Right lobe of liver (tissue), 6 donors: ENCODE measurements at regions not wholly inside any gene's neighbourhood (a gene's known extent, or its start where the extent isn't known, plus 50 kb on each side); places are given as distances from the start of the nearest gene placed in this dataset.

Source experiments
- ATAC-seq, 4 donors: fragments of 200-7000 bp; cut with Tn5 transposase; one replicate each; pipeline ENCODE4 v1.9.1; 2020; ENCODE audit warnings: mild to moderate bottlenecking in 4 of 4, moderate library complexity in 4 of 4
- DNase-seq, 3 donors: peaks; one replicate each; pipeline ENCODE4 v3.0.0-alpha.2; 2020
- H3K27ac ChIP-seq, 3 donors: fragments of 200-600 bp; one replicate each; pipeline ENCODE4 v1.8.0; 2022
- H3K27me3 ChIP-seq, 2 donors: fragments of 200-600 bp; one replicate each; pipeline ENCODE4 v1.8.0; 2022
- H3K36me3 ChIP-seq, 4 donors: fragments of 200-600 bp; sonication (generic) in 1 of 4; one replicate each; pipeline versions ENCODE4 v1.5.1 to v1.8.0; 2017 to 2022; ENCODE audit warnings: control low read depth in 1 of 4
- H3K4me1 ChIP-seq, 4 donors: fragments of 200-600 bp; sonication (generic) in 1 of 4; one replicate each; pipeline versions ENCODE4 v1.5.1 to v1.8.0; 2017 to 2022; ENCODE audit warnings: control low read depth in 1 of 4
- H3K4me3 ChIP-seq, 3 donors: fragments of 200-600 bp; one replicate each; pipeline ENCODE4 v1.8.0; 2022
- H3K9me3 ChIP-seq, 4 donors: fragments of 200-600 bp; sonication (generic) in 1 of 4; one replicate each; pipeline versions ENCODE4 v1.5.1 to v1.8.0; 2017 to 2022; ENCODE audit warnings: control low read depth in 1 of 4
- POLR2A ChIP-seq: fragments of 450-650 bp; IDR thresholded peaks from one replicate; pipeline ENCODE4 v1.6.1; 2017; ENCODE audit warnings: antibody characterized with exemption, mild to moderate bottlenecking
- WGBS: methylation state at CpG from one replicate; pipeline ENCODE4 v1.1.6; 2018; ENCODE audit warnings: low coverage, low lambda C conversion rate; ENCODE audit not compliant: insufficient coverage; ENCODE audit errors: missing lambda C conversion rate; 5-methylcytosine and 5-hydroxymethylcytosine counted together
- intact Hi-C, 2 donors: fragments of 100-400 bp; cut with DNase I; formaldehyde crosslinking; loops; one replicate each; pipeline versions ENCODE4 v1.11.2 to v1.14.1; 2022
- TF ChIP-seq, protein P1 (sequence below), 4 donors: fragments of 200-600 bp in 3 of 4; fragments of 450-650 bp in 1 of 4; IDR thresholded peaks; one replicate each; pipeline versions ENCODE4 v1.5.1 to v1.8.0; 2016 to 2022; ENCODE audit warnings: antibody characterized with exemption in 4 of 4, mild to moderate bottlenecking in 2 of 4
- donor health status: DM: no; HTN: yes; CAD: no.
- donor health status: DM: no; HTN: no; CAD: no.
- donor health status: DM: no; HTN: no; CAD: no.
- donor health status: DM: no; HTN: yes; CAD: no.
- donor health status: DM: no; HTN: yes; CAD: no.

DNA sequence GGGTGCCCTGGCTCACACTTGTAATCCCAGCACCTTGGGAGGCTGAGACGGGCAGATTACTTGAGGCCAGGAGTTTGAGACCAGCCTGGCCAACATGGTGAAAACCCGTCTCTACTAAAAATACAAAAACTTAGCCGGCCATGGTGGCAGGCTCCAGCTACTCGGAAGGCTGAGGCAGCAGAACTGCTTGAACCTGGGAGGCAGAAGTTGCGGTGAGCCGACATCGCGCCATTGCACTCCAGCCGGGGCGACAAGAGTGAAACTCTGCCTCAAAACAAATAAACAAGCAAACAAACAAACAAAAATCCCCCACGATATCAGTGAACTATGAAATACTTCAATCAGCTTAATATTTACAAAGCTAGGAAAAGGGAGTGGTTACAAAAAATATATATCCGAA is 382.3 kb upstream of the KCND2 start:
- intact Hi-C loops: no loop called here

DNA sequence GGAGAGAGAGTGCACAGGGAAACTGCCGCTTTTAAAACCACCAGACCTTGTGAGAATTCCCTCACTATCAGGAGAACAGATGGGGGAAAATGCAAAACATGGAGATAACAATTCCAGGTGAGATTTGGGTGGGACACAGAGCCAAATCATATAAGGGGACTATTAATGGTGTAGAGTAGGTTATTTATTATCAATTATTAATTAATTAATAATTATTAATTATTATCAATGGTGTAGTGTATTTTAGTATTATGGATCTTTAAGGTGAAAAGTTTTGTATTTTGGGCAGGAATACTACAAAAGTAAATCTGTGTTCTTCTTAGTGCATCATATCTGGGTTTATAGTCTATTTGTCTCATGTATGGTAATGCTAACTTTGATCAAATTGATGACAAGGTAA is 377.7 kb upstream of the KCND2 start:
- ATAC-seq (no peak), DNase-seq (no peak)
- TF ChIP-seq, protein P1, sequence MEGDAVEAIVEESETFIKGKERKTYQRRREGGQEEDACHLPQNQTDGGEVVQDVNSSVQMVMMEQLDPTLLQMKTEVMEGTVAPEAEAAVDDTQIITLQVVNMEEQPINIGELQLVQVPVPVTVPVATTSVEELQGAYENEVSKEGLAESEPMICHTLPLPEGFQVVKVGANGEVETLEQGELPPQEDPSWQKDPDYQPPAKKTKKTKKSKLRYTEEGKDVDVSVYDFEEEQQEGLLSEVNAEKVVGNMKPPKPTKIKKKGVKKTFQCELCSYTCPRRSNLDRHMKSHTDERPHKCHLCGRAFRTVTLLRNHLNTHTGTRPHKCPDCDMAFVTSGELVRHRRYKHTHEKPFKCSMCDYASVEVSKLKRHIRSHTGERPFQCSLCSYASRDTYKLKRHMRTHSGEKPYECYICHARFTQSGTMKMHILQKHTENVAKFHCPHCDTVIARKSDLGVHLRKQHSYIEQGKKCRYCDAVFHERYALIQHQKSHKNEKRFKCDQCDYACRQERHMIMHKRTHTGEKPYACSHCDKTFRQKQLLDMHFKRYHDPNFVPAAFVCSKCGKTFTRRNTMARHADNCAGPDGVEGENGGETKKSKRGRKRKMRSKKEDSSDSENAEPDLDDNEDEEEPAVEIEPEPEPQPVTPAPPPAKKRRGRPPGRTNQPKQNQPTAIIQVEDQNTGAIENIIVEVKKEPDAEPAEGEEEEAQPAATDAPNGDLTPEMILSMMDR (IDR thresholded peaks at IDR 0.05): no peak
- TF ChIP-seq POLR2A: no peak
- Histone ChIP-seq H3K4me3 (no peak overlapping the region), H3K9me3 (no peaks in the 10 kb centered on the region), H3K27me3 (no peaks in the 10 kb centered on the region), H3K36me3 (no peaks in the 10 kb centered on the region), H3K27ac (no peak overlapping the region), H3K4me1 (no peaks in the 10 kb centered on the region)
- 72% methylated on average over 1 of the region's 1 CpG for WGBS
- intact Hi-C loops: no loop called here

More for the DNA sequence above, 382.3 kb upstream of the KCND2 start:
- TF ChIP-seq POLR2A: no peak
- no peaks in the 10 kb centered on the region for H3K9me3 ChIP-seq
- no peak overlapping the region for H3K27ac ChIP-seq
- no peaks in the 10 kb centered on the region for H3K27me3 ChIP-seq
- 70% methylated on average over 7 of the region's 12 CpGs for WGBS
- DNase-seq: no peak
- no peaks in the 10 kb centered on the region for H3K36me3 ChIP-seq
- H3K4me1 ChIP-seq: no peaks in the 10 kb centered on the region
- H3K4me3 ChIP-seq: no peak overlapping the region
- no peak for ATAC-seq

DNA sequence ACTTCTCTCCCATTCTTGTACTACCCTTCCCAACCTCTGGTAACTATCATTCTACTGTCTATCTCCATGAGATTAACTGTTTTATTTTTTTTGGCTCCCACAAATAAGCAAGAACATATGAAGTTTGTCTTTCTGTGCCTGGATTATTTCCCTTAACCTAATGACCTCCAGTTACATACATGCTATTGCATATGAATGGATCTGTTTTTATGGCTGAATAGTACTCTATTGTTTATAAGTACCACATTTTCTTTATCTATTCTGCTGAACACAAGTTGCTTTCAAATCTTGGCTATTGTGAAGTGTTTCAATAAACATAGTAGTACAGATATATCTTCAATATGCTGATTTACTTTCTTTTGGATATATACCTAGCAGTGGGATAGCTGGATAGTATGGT is 376.6 kb upstream of the KCND2 start:
- no peak for ATAC-seq
- H3K4me3 ChIP-seq: no peak overlapping the region
- H3K27ac ChIP-seq: no peak overlapping the region
- H3K36me3 ChIP-seq: no peaks in the 10 kb centered on the region
- no peaks in the 10 kb centered on the region for H3K9me3 ChIP-seq
- intact Hi-C loops: no loop called here
- DNase-seq: no peak
- no peaks in the 10 kb centered on the region for H3K4me1 ChIP-seq
- TF ChIP-seq, protein P1 (IDR thresholded peaks at IDR 0.05): no peak
- no peak for TF ChIP-seq POLR2A
- no peaks in the 10 kb centered on the region for H3K27me3 ChIP-seq

DNA sequence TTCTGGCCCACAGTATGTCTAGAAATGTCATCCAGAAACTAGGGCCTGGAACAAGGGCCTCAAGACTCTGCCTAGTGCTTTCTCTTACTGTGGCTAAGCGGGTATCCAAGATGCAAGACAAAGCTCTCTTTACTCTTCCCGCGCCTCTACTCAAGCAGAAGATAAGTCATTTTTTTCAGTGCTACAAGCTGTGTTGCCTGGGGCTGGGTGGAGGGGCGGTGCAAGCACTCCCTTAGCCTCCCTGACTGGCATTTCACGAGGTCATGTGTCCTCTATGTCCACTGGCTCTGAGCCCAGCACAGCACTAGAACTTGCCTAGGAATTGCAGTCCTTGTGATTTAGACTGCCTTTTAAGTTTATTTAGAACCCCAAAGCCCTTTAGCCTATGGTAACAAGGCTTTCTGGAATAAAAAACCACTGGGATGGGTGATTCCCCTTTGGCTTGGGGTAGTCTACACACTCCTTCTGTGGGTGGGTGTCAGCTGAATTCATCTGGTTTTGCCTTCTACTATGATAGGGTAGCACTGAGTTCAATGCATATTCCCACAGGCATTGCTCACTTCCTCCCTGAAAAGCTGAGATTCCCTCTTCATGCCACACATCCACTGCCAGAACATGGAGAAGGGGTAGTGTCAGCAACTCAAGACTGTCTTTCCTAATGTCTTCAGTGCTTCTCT is 371.8 kb upstream of the KCND2 start:
- Histone ChIP-seq H3K36me3 (no peaks in the 10 kb centered on the region), H3K9me3 (no peaks in the 10 kb centered on the region), H3K4me3 (no peak overlapping the region), H3K27me3 (no peaks in the 10 kb centered on the region), H3K27ac (no peak overlapping the region), H3K4me1 (no peaks in the 10 kb centered on the region)
- ATAC-seq (no peak), DNase-seq (no peak)
- WGBS: no CpG with 5 or more reads among the region's 5 CpGs
- TF ChIP-seq, protein P1 (IDR thresholded peaks at IDR 0.05): no peak
- no peak for TF ChIP-seq POLR2A
- intact Hi-C loops: no loop called here

DNA sequence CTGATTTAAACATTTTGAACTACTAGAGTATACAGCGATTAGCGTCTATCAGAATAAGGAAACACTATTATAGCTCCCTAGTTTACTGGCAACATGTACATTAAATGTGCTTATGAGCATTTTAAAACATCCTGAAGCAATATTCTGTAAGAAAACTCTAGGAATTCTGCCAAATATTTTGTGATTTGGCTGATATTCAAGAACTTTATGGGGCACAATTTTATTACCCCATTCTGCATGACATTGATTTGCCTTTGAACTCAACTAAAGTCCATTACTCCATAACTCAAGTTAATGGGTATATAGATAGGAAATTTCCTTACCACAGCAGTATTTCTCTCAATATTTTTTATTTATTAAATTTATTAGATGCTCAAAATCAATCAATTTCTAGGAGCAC is 369.9 kb upstream of the KCND2 start:
- no peaks in the 10 kb centered on the region for H3K9me3 ChIP-seq
- H3K27me3 ChIP-seq: no peaks in the 10 kb centered on the region
- 62% methylated on average over 2 of the region's 2 CpGs for WGBS
- ATAC-seq (no peak), DNase-seq (no peak)
- intact Hi-C loops: no loop called here
- H3K4me3 ChIP-seq: no peak overlapping the region
- no peaks in the 10 kb centered on the region for H3K4me1 ChIP-seq
- no peak for TF ChIP-seq POLR2A
- TF ChIP-seq, protein P1 (IDR thresholded peaks at IDR 0.05): no peak
- H3K27ac ChIP-seq: no peak overlapping the region
- no peaks in the 10 kb centered on the region for H3K36me3 ChIP-seq
